ENCODE measurements at regions not wholly inside any gene's neighbourhood (a gene's known extent, or its start where the extent isn't known, plus 50 kb on each side); places are given as distances from the start of the nearest gene placed in this dataset.

DNA sequence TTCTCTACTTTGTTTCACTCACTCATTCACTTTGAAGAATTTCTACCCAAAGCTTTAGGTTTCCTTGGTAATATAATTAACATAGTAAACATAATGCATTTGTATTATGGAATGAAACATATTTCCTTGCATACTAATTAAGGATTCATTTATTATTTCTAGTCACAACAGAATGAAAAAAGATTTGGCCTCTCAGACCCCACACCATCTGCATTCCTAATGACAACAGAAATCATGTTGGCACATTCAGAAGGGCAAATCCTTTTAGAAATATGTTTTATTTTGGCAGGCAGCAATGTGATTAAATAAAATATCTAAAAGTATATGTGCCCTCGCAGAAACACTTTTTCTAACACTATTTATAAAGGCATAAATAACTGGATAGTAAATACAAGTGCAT, 163.4 kb downstream of the HTR1B start:
- H3K4me3 ChIP-seq (ENCODE audit: low read depth, low read length): no peak overlapping the region
- TF ChIP-seq, protein P1, sequence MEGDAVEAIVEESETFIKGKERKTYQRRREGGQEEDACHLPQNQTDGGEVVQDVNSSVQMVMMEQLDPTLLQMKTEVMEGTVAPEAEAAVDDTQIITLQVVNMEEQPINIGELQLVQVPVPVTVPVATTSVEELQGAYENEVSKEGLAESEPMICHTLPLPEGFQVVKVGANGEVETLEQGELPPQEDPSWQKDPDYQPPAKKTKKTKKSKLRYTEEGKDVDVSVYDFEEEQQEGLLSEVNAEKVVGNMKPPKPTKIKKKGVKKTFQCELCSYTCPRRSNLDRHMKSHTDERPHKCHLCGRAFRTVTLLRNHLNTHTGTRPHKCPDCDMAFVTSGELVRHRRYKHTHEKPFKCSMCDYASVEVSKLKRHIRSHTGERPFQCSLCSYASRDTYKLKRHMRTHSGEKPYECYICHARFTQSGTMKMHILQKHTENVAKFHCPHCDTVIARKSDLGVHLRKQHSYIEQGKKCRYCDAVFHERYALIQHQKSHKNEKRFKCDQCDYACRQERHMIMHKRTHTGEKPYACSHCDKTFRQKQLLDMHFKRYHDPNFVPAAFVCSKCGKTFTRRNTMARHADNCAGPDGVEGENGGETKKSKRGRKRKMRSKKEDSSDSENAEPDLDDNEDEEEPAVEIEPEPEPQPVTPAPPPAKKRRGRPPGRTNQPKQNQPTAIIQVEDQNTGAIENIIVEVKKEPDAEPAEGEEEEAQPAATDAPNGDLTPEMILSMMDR (IDR thresholded peaks at IDR 0.05; ENCODE audit: insufficient read depth, low read depth, low read length, missing control alignments): no peak
- no peak for DNase-seq (ENCODE audit: low read depth)

DNA sequence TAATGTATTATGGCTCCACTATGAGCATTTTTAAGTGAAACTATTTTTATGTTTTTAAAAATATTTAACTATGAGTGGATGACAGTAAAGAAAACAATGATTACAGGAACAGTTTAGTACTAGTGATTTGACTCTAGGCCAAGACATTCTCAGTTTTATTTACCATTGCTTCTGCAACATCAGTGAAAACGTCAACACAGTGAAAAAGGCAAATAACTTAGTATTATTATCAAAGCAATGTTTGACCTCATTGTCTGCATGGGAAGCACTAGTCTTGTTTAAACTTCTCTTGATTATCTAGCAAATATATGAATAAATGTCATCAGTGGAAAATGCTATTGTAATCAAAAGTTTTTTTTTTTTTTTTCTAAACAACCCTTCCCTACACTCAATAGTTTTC, 165.0 kb downstream of the HTR1B start:
- H3K4me3 ChIP-seq (ENCODE audit: low read depth, low read length): no peak overlapping the region
- no peak for DNase-seq (ENCODE audit: low read depth)
- TF ChIP-seq, protein P1 (IDR thresholded peaks at IDR 0.05; ENCODE audit: insufficient read depth, low read depth, low read length, missing control alignments): no peak

DNA sequence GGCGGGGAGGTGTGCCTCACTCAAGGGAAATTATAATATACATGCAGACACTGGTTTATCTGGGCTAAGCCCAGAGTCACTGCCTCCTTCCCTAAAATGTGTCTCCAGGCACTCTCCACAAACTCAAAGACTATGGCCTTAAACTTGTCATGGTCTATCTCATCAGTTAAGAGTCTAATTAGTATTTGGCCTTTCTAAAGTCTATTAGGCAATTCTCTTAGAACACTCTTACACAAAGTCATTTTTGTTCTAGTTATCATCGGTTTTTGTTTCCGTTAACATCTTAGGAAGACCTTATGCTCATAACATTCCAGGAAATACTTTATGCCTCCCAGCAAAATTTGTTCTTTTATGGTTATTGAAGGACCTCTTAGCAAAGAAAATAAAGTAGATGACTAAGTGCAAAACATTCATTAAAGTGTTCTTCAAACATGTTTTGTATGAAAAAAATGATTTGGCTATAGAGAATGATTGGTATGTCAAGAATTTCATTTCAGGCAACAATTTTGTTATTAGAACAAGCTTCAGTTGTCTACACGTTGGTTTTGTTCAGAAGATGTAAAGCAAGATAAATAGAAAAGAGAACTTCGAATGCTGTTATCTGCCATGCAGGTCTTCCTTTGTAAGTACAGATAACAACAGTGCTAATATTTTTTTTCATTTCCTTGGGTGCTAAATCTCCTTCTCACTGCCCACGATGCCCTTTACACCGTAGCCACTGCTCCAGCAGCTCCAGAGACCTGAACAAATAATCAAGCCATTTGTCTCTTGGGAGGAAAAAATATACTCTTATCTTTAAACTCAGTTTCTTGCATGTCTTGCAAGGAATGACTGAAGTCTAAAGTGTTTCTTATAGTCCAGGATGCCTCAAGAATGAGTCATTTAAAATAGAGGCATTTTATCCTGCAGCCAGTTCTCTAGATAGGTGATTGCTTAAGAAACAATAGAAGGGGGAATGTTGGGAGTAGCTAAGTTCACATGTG, 170.4 kb downstream of the HTR1B start:
- H3K4me3 ChIP-seq (ENCODE audit: low read depth, low read length): no peak overlapping the region
- no peak for DNase-seq (ENCODE audit: low read depth)
- TF ChIP-seq, protein P1 (IDR thresholded peaks at IDR 0.05; ENCODE audit: insufficient read depth, low read depth, low read length, missing control alignments): no peak

DNA sequence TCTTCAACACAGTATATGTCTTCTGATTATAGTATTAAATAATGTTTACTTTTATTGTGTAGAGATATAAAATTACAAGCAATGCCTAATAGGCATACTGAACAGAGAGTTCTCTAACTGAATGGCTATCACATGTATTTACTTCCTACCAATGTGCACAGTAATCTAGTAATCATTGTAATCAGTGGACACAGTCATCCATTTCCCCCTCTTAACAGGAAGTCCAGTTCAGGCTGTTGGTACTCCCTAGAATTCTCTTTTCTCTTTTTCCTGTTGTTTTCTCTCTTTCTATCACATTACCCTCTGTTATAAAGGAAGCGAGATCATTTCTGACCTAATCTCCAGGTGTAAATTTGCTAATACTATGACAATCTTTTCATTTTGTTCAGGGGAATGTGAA, 172.5 kb downstream of the HTR1B start:
- TF ChIP-seq, protein P1 (IDR thresholded peaks at IDR 0.05; ENCODE audit: insufficient read depth, low read depth, low read length, missing control alignments): no peak
- DNase-seq (ENCODE audit: low read depth): no peak
- no peak overlapping the region for H3K4me3 ChIP-seq (ENCODE audit: low read depth, low read length)

DNA sequence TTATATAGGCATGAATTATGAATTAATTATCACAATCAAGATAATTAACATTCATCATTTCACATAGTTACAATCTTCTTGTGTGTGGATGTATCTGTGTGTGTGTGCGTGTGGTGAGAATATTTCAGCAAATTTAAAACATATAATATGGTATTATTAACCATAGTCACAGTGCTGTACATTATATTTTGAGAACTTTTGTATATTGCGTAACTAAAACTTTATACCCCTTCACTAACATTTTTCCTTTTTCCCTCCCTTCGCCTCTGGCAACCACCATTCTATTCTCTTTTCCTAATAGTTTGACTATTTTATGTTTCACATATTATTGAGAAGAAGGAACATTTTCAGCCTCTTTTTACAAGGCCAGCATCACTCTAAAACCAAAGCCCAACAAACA, 176.8 kb downstream of the HTR1B start:
- TF ChIP-seq, protein P1 (IDR thresholded peaks at IDR 0.05; ENCODE audit: insufficient read depth, low read depth, low read length, missing control alignments): no peak
- DNase-seq (ENCODE audit: low read depth): no peak
- no peak overlapping the region for H3K4me3 ChIP-seq (ENCODE audit: low read depth, low read length)

DNA sequence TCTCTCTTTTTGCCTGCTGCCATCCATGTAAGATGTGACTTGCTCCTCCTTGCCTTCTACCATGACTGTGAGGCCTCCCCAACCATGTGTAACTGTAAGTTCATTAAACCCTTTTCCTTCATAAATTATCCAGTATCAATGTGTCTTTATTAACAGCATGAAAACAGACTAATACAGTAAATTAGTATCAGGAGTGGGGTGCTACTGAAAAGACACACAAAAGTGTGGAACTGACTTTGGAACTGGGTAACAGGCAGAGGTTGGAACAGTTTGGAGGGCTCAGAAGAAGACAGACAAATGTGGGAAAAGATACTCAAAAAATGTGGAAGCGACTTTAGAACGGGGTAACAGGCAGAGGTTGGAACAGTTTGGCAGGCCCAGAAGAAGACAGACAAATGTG, 189.4 kb downstream of the HTR1B start:
- no peak for DNase-seq (ENCODE audit: low read depth)
- TF ChIP-seq, protein P1 (IDR thresholded peaks at IDR 0.05; ENCODE audit: insufficient read depth, low read depth, low read length, missing control alignments): no peak
- H3K4me3 ChIP-seq (ENCODE audit: low read depth, low read length): no peak overlapping the region
